DOHH2 (cell line): ENCODE measurements at regions not wholly inside any gene's neighbourhood (a gene's known extent, or its start where the extent isn't known, plus 50 kb on each side); places are given as distances from the start of the nearest gene placed in this dataset.

ENCODE experiments used
- H3F3A ChIP-seq: fragments of 200-600 bp; sonication (generic), shearing (Covaris generic); 2 replicates; pipeline ENCODE4 v1.6.0; 2016; ENCODE audit warnings: antibody characterized with exemption, mild to moderate bottlenecking; ENCODE audit not compliant: control insufficient read depth, insufficient read depth
- H3K27ac ChIP-seq: fragments of 200-600 bp; sonication (generic); 2 replicates; pipeline ENCODE4 v1.5.1; 2014; ENCODE audit warnings: low read depth, mild to moderate bottlenecking, low read length, moderate library complexity
- H3K27me3 ChIP-seq: fragments of 200-600 bp; sonication (generic); 2 replicates; pipeline ENCODE4 v1.6.1; 2014; ENCODE audit warnings: mild to moderate bottlenecking, low read length, mixed read lengths; ENCODE audit not compliant: control insufficient read depth
- H3K36me3 ChIP-seq: fragments of 200-600 bp; sonication (generic); 2 replicates; pipeline ENCODE4 v1.6.1; 2014; ENCODE audit warnings: mild to moderate bottlenecking, low read length, moderate library complexity, mixed read lengths; ENCODE audit not compliant: control insufficient read depth
- H3K4me1 ChIP-seq: fragments of 200-600 bp; sonication (generic); 2 replicates; pipeline ENCODE4 v1.6.1; 2014; ENCODE audit warnings: mild to moderate bottlenecking, low read length, mixed read lengths; ENCODE audit not compliant: control insufficient read depth
- H3K4me2 ChIP-seq: fragments of 200-600 bp; sonication (generic); 2 replicates; pipeline ENCODE4 v1.6.0; 2014; ENCODE audit warnings: mild to moderate bottlenecking, low read length, moderate library complexity
- H3K4me3 ChIP-seq: fragments of 200-600 bp; sonication (generic); 2 replicates; pipeline ENCODE4 v1.5.1; 2014; ENCODE audit warnings: mild to moderate bottlenecking, low read length, mixed read lengths
- H3K79me2 ChIP-seq: fragments of 200-600 bp; sonication (generic); 2 replicates; pipeline ENCODE4 v1.6.1; 2014; ENCODE audit warnings: mild to moderate bottlenecking, low read length, mixed read lengths; ENCODE audit not compliant: control insufficient read depth
- H3K9me2 ChIP-seq: fragments of 200-600 bp; sonication (generic); replicated peaks from 2 replicates; pipeline ENCODE4 v1.6.1; 2014; ENCODE audit warnings: mild to moderate bottlenecking, low read length, mixed read lengths; ENCODE audit not compliant: control insufficient read depth
- H3K9me3 ChIP-seq: fragments of 200-600 bp; sonication (generic); 2 replicates; pipeline ENCODE4 v1.6.1; 2014; ENCODE audit warnings: antibody characterized with exemption, low read length, mixed read lengths; ENCODE audit not compliant: control insufficient read depth, insufficient read depth
- H4K20me1 ChIP-seq: fragments of 200-600 bp; sonication (generic); 2 replicates; pipeline ENCODE4 v1.6.0; 2014; ENCODE audit warnings: low read depth, mild to moderate bottlenecking, antibody characterized with exemption, low read length, moderate library complexity; ENCODE audit not compliant: control insufficient read depth, insufficient read depth
- EZH2phosphoT487 ChIP-seq: fragments of 200-600 bp; sonication (generic); IDR thresholded peaks from 2 replicates; pipeline ENCODE4 v1.6.1; 2017; ENCODE audit warnings: borderline replicate concordance, mild to moderate bottlenecking, antibody characterized with exemption, low read length, moderate library complexity, mixed read lengths
- TF ChIP-seq, protein P1 (sequence below): fragments of 200-600 bp; sonication (generic); IDR thresholded peaks from one replicate; pipeline ENCODE4 v1.5.1; 2014; ENCODE audit warnings: antibody characterized with exemption, mild to moderate bottlenecking, low read depth, low read length; ENCODE audit not compliant: poor library complexity, severe bottlenecking

DNA sequence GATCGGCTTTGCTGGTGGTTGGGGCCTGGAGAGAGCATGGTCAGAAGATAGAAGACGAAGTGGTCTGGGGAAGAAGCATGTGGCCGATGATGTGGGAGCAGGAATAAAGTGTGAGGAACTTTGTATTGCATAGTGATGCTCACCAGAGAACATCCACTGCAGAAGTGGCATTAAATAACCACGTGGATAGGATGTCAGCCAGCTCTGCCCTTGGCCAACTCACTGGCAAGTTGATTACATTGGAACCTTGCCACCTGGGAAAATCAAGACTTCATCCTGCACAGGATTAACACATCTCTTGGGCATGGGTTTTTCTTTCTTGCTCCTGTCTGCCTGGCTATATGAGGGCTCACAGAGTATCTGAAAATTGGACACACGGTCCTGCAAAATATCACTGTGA is 217.4 kb downstream of the DMRT2 start:
- H3K4me2 ChIP-seq, result no peak overlapping the region
- no peaks in the 10 kb centered on the region for H3K4me1 ChIP-seq
- H3K36me3 ChIP-seq, result no peaks in the 10 kb centered on the region
- H3K27me3 ChIP-seq, result peaks cover 3% of the 10 kb centered on the region; the same call in 1 of the 2 replicates
- no peaks in the 10 kb centered on the region for H3K9me3 ChIP-seq
- no peak overlapping the region for H3K27ac ChIP-seq
- no peaks in the 10 kb centered on the region for H3K9me2 ChIP-seq
- H3F3A ChIP-seq, result no peaks in the 10 kb centered on the region
- no peak overlapping the region for H3K4me3 ChIP-seq
- TF ChIP-seq EZH2phosphoT487, result no peak
- TF ChIP-seq, protein P1, sequence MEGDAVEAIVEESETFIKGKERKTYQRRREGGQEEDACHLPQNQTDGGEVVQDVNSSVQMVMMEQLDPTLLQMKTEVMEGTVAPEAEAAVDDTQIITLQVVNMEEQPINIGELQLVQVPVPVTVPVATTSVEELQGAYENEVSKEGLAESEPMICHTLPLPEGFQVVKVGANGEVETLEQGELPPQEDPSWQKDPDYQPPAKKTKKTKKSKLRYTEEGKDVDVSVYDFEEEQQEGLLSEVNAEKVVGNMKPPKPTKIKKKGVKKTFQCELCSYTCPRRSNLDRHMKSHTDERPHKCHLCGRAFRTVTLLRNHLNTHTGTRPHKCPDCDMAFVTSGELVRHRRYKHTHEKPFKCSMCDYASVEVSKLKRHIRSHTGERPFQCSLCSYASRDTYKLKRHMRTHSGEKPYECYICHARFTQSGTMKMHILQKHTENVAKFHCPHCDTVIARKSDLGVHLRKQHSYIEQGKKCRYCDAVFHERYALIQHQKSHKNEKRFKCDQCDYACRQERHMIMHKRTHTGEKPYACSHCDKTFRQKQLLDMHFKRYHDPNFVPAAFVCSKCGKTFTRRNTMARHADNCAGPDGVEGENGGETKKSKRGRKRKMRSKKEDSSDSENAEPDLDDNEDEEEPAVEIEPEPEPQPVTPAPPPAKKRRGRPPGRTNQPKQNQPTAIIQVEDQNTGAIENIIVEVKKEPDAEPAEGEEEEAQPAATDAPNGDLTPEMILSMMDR, result no peak
- no peaks in the 10 kb centered on the region for H4K20me1 ChIP-seq
- no peaks in the 10 kb centered on the region for H3K79me2 ChIP-seq

DNA sequence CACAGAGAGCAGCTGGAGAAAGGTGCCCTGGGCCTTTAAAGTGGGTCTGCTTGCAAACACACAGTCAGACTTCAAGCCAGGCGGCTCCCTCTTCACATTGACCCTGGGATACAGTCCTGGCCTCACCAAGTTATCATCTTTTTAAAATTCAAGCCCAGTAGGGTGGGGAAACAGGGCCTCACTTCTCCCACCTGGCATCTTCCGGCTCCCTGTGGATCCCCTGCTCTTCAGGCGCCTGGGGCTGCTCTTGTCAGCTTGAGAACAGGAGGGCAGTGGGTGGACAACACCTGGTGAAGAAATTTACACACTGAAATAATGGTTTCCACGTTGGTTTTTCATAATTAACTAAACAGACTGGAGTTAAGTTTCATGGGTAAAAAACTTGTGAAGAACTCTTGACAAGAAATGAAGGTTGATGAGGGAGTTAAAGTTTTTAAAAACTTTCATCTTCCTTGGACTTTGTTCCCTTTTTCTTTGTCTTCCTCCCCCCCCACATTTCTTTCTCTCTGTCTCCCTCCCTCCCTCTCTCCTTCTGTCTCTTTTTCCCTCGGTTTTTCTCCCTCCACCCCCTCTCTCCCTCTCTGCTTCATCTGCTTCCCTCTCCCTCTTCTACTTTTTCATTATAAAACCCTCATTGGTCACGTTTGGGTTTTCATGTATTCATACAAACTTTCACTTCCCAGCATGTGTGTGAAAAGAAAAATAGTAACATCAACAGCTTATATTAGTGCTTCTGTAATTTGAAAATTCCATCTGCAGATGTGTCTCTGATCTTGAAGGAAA is 219.6 kb downstream of the DMRT2 start:
- Histone ChIP-seq H3F3A (no peaks in the 10 kb centered on the region), H3K4me2 (no peak overlapping the region), H3K4me3 (no peak overlapping the region), H3K4me1 (no peaks in the 10 kb centered on the region), H3K27ac (no peak overlapping the region), H3K27me3 (no peaks in the 10 kb centered on the region), H4K20me1 (no peaks in the 10 kb centered on the region), H3K9me2 (no peaks in the 10 kb centered on the region), H3K79me2 (no peaks in the 10 kb centered on the region), H3K36me3 (no peaks in the 10 kb centered on the region), H3K9me3 (no peaks in the 10 kb centered on the region)
- TF ChIP-seq, protein P1, result no peak
- no peak for TF ChIP-seq EZH2phosphoT487

DNA sequence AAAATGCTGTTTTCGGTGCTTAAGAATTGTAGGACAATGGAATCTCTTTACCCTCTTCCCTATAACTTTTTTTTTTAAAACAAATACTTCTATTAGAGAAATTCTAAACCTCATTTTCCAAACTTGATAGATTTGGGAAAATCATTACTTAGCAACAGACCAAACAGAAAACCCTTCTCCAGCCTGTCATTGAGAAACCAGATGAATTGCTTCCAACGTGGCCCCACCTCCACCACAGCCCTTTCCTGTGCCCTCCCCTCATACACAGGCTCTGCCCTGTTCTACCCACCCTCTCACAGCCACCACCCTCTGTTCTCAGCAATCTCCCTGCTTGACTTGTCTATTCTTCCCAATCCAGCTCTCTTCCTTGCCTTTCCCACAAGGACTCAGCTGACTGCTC is 221.2 kb downstream of the DMRT2 start:
- H4K20me1 ChIP-seq, result no peaks in the 10 kb centered on the region
- H3K4me1 ChIP-seq, result no peaks in the 10 kb centered on the region
- H3K4me3 ChIP-seq, result no peak overlapping the region
- H3K27me3 ChIP-seq, result no peaks in the 10 kb centered on the region
- H3K4me2 ChIP-seq, result no peak overlapping the region
- no peaks in the 10 kb centered on the region for H3K9me3 ChIP-seq
- no peak overlapping the region for H3K27ac ChIP-seq
- H3K36me3 ChIP-seq, result no peaks in the 10 kb centered on the region
- H3K79me2 ChIP-seq, result no peaks in the 10 kb centered on the region
- no peaks in the 10 kb centered on the region for H3K9me2 ChIP-seq
- H3F3A ChIP-seq, result no peaks in the 10 kb centered on the region
- TF ChIP-seq, protein P1, result no peak
- TF ChIP-seq EZH2phosphoT487, result no peak
